ENCODE measurements at regions not wholly inside any gene's neighbourhood (a gene's known extent, or its start where the extent isn't known, plus 50 kb on each side); places are given as distances from the start of the nearest gene placed in this dataset.

GRCh38 chr9:14525856-14526255 lies 167.4 kb downstream of the ZDHHC21 start:
- no peak for TF ChIP-seq EZH2 (IDR thresholded peaks at IDR 0.05; ENCODE audit: borderline replicate concordance, low read length)
- TF ChIP-seq, protein P1, sequence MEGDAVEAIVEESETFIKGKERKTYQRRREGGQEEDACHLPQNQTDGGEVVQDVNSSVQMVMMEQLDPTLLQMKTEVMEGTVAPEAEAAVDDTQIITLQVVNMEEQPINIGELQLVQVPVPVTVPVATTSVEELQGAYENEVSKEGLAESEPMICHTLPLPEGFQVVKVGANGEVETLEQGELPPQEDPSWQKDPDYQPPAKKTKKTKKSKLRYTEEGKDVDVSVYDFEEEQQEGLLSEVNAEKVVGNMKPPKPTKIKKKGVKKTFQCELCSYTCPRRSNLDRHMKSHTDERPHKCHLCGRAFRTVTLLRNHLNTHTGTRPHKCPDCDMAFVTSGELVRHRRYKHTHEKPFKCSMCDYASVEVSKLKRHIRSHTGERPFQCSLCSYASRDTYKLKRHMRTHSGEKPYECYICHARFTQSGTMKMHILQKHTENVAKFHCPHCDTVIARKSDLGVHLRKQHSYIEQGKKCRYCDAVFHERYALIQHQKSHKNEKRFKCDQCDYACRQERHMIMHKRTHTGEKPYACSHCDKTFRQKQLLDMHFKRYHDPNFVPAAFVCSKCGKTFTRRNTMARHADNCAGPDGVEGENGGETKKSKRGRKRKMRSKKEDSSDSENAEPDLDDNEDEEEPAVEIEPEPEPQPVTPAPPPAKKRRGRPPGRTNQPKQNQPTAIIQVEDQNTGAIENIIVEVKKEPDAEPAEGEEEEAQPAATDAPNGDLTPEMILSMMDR (IDR thresholded peaks at IDR 0.05; ENCODE audit: low read length) = no peak
